Fibroblast of lung (primary cell): ENCODE measurements at regions not wholly inside any gene's neighbourhood (a gene's known extent, or its start where the extent isn't known, plus 50 kb on each side); places are given as distances from the start of the nearest gene placed in this dataset.

Source experiments
- CTCF ChIP-seq, 2 donors: IDR thresholded peaks in 1 of 2; conservative IDR thresholded peaks in 1 of 2; 1 replicate in 1 of 2; 2 replicates in 1 of 2; pipeline ENCODE4 v1.5.1; 2011 to 2012; ENCODE audit warnings: low read length in 2 of 2, control low read depth in 1 of 2, inconsistent platforms in 1 of 2, low read depth in 1 of 2, mild to moderate bottlenecking in 1 of 2
- EZH2 ChIP-seq: IDR thresholded peaks from 2 replicates; pipeline ENCODE4 v1.5.1; 2012; ENCODE audit warnings: low read length, control low read depth, mild to moderate bottlenecking; ENCODE audit errors: missing control alignments

GRCh38 chr6:121635355-121635754 is 199.9 kb downstream of the GJA1 start:
- no peak for TF ChIP-seq CTCF (conservative IDR thresholded peaks at IDR 0.05 in 1 of 2, IDR thresholded peaks at IDR 0.05 in 1 of 2; ENCODE audit: low read depth in 1 of 2, low read length in 2 of 2)
- TF ChIP-seq EZH2: no peak
